ENCODE measurements at regions not wholly inside any gene's neighbourhood (a gene's known extent, or its start where the extent isn't known, plus 50 kb on each side); places are given as distances from the start of the nearest gene placed in this dataset.
A peak's percentile ranks its signal among the peaks of the same experiment; 100 is the strongest.
"Not testable (repeated sequence)": the region's sequence is repeated elsewhere in the genome, so short reads cannot be mapped to it uniquely, and the experiment has no call there.

GRCh38 chr4:141457653-141458052, 178.7 kb upstream of the IL15 start:
- no peak for DNase-seq (ENCODE audit: low read depth)

GRCh38 chr4:141458501-141458900, 177.9 kb upstream of the IL15 start:
- peak; percentile 37 for DNase-seq (ENCODE audit: low read depth)

- DNase-seq (ENCODE audit: low read depth) = no peak
Measured at GRCh38 chr4:141459020-141459419, 177.4 kb upstream of the IL15 start.

GRCh38 chr4:141462361-141462760, 174.0 kb upstream of the IL15 start:
- DNase-seq (ENCODE audit: low read depth) = no peak

DNA sequence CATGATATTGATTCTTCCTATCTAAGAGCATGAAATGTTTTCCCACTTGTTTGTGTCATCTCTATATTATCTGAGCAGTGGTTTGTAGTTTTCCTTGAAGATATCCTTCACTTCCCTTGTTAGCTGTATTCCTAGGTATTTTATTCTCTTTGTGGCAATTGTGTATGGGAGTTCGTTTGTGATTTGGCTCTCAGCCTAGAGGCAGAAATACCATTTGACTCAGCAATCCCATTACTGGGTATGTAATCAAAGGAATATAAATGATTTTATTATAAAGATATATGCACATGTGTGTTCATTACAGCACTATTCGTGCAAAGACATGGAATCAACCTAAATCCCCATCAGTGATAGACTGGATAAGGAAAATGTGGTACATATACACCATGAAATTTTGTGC, 172.7 kb upstream of the IL15 start:
- DNase-seq (ENCODE audit: low read depth) = no peak

- DNase-seq (ENCODE audit: low read depth) = peak; percentile 6
Measured at GRCh38 chr4:141464366-141464765, 172.0 kb upstream of the IL15 start.

GRCh38 chr4:141465171-141465570, 171.2 kb upstream of the IL15 start:
- no peak for DNase-seq (ENCODE audit: low read depth)

DNA sequence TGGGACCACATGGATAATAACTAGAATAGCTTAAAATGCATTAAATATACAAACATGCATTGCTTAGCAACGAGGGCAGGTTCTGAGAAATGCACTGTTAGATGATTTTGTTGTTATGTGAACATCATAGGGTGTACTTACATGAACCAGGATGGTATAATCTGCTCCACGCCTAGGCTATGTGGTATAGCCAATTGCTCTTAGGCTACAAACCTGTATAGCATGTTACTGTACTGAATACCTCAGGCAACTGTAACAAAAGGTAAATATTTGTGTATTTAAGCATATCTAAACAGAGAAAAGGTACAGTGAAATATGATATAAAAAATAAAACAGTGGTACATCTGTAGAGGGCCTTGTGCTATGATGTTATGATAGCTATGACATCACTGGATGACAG, 169.2 kb upstream of the IL15 start:
- DNase-seq (ENCODE audit: low read depth) = no peak

- peak; percentile 12 for DNase-seq (ENCODE audit: low read depth)
Measured at GRCh38 chr4:141469392-141469791, 167.0 kb upstream of the IL15 start.

DNA sequence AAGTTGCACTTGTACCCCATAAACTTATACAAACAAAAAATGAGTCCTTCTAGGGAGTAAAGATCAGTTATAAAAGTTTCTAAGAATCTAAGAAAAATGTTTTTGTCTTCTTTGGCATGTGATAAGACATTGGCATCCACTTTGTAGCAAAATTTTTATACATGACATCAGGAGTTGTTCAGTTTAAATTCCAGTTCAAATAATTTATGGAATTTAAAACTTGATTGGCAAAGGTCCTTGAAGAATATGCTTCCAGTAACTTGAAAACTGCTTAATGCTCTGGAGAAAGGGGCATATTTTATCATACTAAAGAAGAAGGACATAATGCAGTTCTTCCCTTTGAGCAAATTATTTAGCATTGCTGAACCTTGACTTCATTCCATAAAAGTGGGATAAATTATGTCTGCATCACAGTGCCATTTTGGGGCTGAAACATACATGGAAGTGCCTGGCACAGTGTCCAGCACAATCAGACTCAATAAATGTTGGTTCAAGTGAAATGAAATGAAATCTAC, 163.3 kb upstream of the IL15 start:
- no peak for DNase-seq (ENCODE audit: low read depth)

GRCh38 chr4:141473952-141474351, 162.4 kb upstream of the IL15 start:
- DNase-seq (ENCODE audit: low read depth) = peak; percentile 70

DNA sequence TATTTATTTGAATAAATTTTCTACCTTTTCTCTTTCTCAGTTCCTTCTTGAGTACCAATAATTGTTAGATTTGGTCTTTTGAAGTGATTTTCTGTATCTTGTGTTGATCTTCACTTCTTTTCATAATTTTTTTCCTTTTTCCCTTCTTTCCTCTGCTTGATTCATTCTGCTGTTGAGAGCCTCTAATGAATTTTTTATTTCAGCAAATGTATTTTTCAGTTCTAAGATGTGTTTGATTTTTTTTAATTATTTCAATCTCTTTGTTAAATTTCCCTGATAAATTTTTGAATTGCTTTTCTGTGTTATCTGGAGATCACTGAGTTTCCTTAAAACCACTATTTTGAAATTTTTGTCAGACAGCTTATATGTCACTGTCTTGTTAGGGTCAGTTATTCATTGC, 155.4 kb upstream of the IL15 start:
- DNase-seq (ENCODE audit: low read depth) = no peak

- not testable (repeated sequence) for DNase-seq (ENCODE audit: low read depth)
Measured at GRCh38 chr4:141484298-141484697, 152.1 kb upstream of the IL15 start.

GRCh38 chr4:141486375-141486997, 149.9 kb upstream of the IL15 start:
- DNase-seq (ENCODE audit: low read depth) = peak; percentile 82

- no peak for DNase-seq (ENCODE audit: low read depth)
Measured at GRCh38 chr4:141497627-141498026, 138.8 kb upstream of the IL15 start.

DNA sequence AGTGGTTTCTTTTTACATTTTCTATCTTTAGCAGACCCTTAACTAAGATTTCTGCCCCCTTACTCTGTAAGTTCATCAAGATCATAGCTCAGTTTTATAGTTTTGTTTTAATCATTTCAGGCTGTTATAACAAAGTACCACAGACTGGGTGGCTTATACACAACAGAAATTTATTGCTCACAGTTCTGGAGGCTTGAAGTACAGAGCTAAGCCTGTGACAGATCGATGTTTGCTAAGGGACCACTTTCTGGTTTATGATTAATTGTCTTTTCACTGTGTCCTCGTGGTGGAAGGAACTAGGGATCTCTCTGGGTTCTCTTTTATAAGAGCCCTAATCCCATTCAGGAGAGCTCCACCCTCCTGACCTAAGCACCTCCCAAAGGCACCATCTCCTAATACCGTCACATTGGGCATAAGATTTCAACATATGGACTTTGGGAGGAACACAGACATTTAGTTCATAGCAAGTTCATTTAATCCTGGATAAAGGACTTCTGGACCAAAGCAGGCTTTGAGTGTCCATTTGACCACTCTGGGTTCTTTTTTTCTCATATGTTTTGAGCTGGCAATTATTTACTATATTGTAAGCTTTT, 137.0 kb upstream of the IL15 start:
- DNase-seq (ENCODE audit: low read depth) = no peak

DNA sequence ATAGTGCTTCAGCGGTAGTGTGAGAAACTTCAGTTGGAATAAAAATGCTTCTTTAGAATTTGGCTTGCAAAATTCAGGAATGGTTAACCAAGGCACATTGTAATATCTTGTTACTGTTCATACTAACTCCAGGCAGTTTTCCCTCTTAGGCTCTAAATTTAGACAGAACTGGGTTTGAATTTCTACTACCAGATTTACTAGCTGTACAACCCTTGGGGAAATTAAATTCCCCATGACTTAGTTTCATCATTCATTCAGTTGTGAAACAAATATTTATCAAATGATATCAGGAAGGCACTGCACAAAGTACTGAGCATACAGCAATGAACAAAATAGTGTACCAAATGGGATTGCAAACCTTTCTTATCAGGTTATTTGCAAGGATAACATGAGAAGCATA, 135.0 kb upstream of the IL15 start:
- DNase-seq (ENCODE audit: low read depth) = peak; percentile 17

GRCh38 chr4:141501931-141502330, 134.5 kb upstream of the IL15 start:
- peak; percentile 16 for DNase-seq (ENCODE audit: low read depth)

GRCh38 chr4:141502755-141503154, 133.6 kb upstream of the IL15 start:
- no peak for DNase-seq (ENCODE audit: low read depth)

DNA sequence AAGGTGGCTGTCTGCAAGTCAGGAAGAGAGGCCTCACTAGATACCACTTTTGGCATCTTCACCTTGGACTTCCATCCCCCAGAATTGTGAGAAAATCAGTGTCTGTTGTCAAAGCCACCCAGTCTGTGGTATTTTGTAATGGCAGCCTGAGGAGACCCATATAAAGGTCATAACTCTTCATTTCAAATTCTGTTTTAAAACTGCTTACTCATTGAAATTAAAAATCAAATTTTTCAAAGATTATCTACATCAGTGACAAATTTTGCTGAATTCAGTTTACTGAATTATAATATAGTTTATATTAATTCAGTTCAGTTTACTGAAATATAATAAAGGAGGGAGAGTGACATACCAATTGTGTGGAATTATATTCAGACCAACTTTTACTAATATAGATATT, 133.1 kb upstream of the IL15 start:
- no peak for DNase-seq (ENCODE audit: low read depth)

GRCh38 chr4:141511055-141511454, 125.3 kb upstream of the IL15 start:
- DNase-seq (ENCODE audit: low read depth) = no peak

- no peak for DNase-seq (ENCODE audit: low read depth)
Measured at GRCh38 chr4:141513866-141514265, 122.5 kb upstream of the IL15 start.

GRCh38 chr4:141518222-141518621, 118.2 kb upstream of the IL15 start:
- DNase-seq (ENCODE audit: low read depth) = no peak

GRCh38 chr4:141524116-141524515, 112.3 kb upstream of the IL15 start:
- DNase-seq (ENCODE audit: low read depth) = peak; percentile 43

Measured in LHCN-M2 (cell line).